ENCODE measurements at regions not wholly inside any gene's neighbourhood (a gene's known extent, or its start where the extent isn't known, plus 50 kb on each side); places are given as distances from the start of the nearest gene placed in this dataset.

- no peak for DNase-seq
Observed at GRCh38 chr11:115699326-115699725, 195.1 kb upstream of the CADM1 start.

GRCh38 chr11:115698243-115698642 is 194.0 kb upstream of the CADM1 start:
- no peak for DNase-seq

- DNase-seq, result no peak
Observed at GRCh38 chr11:115696563-115696962, 192.3 kb upstream of the CADM1 start.

GRCh38 chr11:115695677-115696364 is 191.6 kb upstream of the CADM1 start:
- no peak for DNase-seq

GRCh38 chr11:115693002-115693401 is 188.8 kb upstream of the CADM1 start:
- DNase-seq, result no peak

- no peak for DNase-seq
Observed at GRCh38 chr11:115691030-115691429, 186.8 kb upstream of the CADM1 start.

- DNase-seq, result no peak
Observed at GRCh38 chr11:115687934-115688333, 183.7 kb upstream of the CADM1 start.

GRCh38 chr11:115684699-115685098 is 180.5 kb upstream of the CADM1 start:
- no peak for DNase-seq

- no peak for DNase-seq
Observed at GRCh38 chr11:115684135-115684534, 179.9 kb upstream of the CADM1 start.

- DNase-seq, result no peak
Observed at GRCh38 chr11:115682888-115683287, 178.7 kb upstream of the CADM1 start.

- no peak for DNase-seq
Observed at GRCh38 chr11:115682101-115682500, 177.9 kb upstream of the CADM1 start.

- DNase-seq, result no peak
Observed at GRCh38 chr11:115679945-115680344, 175.7 kb upstream of the CADM1 start.

GRCh38 chr11:115678942-115679341 is 174.7 kb upstream of the CADM1 start:
- DNase-seq, result no peak

GRCh38 chr11:115677190-115677589 is 173.0 kb upstream of the CADM1 start:
- no peak for DNase-seq

GRCh38 chr11:115676768-115677167 is 172.6 kb upstream of the CADM1 start:
- peak; percentile 52 for DNase-seq

GRCh38 chr11:115676206-115676605 is 172.0 kb upstream of the CADM1 start:
- DNase-seq, result no peak

- DNase-seq, result no peak
Observed at GRCh38 chr11:115674937-115675544, 170.8 kb upstream of the CADM1 start.

GRCh38 chr11:115674176-115674936 is 170.1 kb upstream of the CADM1 start:
- DNase-seq, result no peak

- no peak for DNase-seq
Observed at GRCh38 chr11:115673720-115674119, 169.5 kb upstream of the CADM1 start.

- no peak for DNase-seq
Observed at GRCh38 chr11:115672999-115673411, 168.8 kb upstream of the CADM1 start.

GRCh38 chr11:115672412-115672811 is 168.2 kb upstream of the CADM1 start:
- DNase-seq, result no peak

- DNase-seq, result no peak
Observed at GRCh38 chr11:115670538-115671205, 166.5 kb upstream of the CADM1 start.

- no peak for DNase-seq
Observed at GRCh38 chr11:115665958-115666357, 161.7 kb upstream of the CADM1 start.
